ENCODE measurements at regions not wholly inside any gene's neighbourhood (a gene's known extent, or its start where the extent isn't known, plus 50 kb on each side); places are given as distances from the start of the nearest gene placed in this dataset.

DNA sequence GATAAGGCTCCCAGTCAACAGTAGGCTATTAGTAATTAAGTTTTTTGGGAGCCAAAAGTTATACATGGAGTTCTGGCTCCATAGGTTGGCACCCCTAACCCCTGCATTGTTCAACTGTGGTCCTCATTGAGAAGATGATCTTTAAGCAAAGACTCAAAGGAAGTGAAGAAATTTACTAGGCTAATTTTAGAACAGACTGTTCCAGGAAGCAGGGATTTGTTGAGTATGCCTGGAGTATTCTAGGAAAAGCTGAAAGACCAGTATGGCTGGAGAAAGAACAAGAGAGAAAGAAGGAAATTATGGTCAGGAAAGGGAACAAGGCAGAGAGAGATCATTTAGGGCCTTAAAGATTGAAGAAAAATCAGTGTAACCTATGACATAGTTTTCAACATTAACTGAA lies 125.1 kb downstream of the PMAIP1 start (continued):
- no peak for TF ChIP-seq AHDC1 (CRISPR knock-in tag; IDR thresholded peaks at IDR 0.05; ENCODE audit: borderline replicate concordance)
- no peak for TF ChIP-seq KDM4B (CRISPR knock-in tag; IDR thresholded peaks at IDR 0.05)

DNA sequence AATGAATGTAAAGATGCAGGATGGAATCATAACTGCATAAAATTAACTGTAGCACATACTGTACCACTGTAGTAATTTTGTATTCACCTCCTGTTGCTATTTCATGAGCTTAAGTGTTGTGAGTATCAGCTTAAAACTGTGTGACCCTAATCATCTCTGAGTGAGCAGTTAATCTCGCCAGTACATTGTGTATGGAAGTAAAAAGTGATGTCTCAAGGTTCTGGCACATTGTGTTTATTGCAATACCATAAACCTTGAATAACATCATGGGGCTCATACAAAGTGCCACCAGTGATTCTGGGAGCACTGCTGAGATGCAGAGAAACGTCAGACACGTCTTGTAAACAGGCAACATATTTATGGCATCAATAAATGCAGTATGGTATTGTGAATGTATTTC lies 124.5 kb downstream of the PMAIP1 start:
- no peaks in the 10 kb centered on the region for H3K27me3 ChIP-seq (ENCODE audit: control insufficient read depth in 1 of 2, insufficient read depth in 2 of 2, low read length in 2 of 2)
- no peak overlapping the region for H3K4me2 ChIP-seq (ENCODE audit: low read depth, low read length)
- DNase-seq (ENCODE audit: low spot score) (no peak), ATAC-seq (no peak), FAIRE-seq (no peak)
- no peaks in the 10 kb centered on the region for H3K9me3 ChIP-seq (ENCODE audit: low read length)
- H3K79me2 ChIP-seq (ENCODE audit: insufficient read depth, low read length): no peaks in the 10 kb centered on the region
- no peaks in the 10 kb centered on the region for H3K36me3 ChIP-seq (replicated peaks in 1 of 2; ENCODE audit: control insufficient read depth in 1 of 2, insufficient read depth in 2 of 2, low read length in 2 of 2)
- no peaks in the 10 kb centered on the region for H3K4me1 ChIP-seq (ENCODE audit: insufficient read depth, low read length)
- no peak overlapping the region for H3K9ac ChIP-seq (ENCODE audit: insufficient read depth, low read depth, low read length)
- WGBS (ENCODE audit: low lambda C conversion rate): 0% methylated on average over 3 of the region's 3 CpGs
- in situ Hi-C loops (cut with HindIII; ENCODE audit: extremely low pct_ligation_motif_present, low pct_unique_long_range_greater_than_20kb) (no loop called here), intact Hi-C loops (cut with micrococcal nuclease; ENCODE audit: unreplicated experiment) (no loop called here)
- H2AFZ ChIP-seq (ENCODE audit: low read length): no peak overlapping the region
- no peaks in the 10 kb centered on the region for H4K20me1 ChIP-seq (ENCODE audit: insufficient read depth, low read length)
- H3K27ac ChIP-seq (ENCODE audit: extremely low read length, insufficient read depth, low read length): no peak overlapping the region
- CTCF ChIA-PET (ENCODE audit: low intra/inter-chr PET ratio, low total read pairs): no interaction called here
- BruUV-seq (replicated peaks): no TSS peak
- TF ChIP-seq TCF7 (IDR thresholded peaks at IDR 0.05; ENCODE audit: low read depth) (no peak), MIER3 (CRISPR knock-in tag; IDR thresholded peaks at IDR 0.05; ENCODE audit: borderline replicate concordance) (no peak), NKX3-1 (CRISPR knock-in tag; IDR thresholded peaks at IDR 0.05) (no peak), ATF5 (CRISPR knock-in tag; IDR thresholded peaks at IDR 0.05; ENCODE audit: low read depth) (no peak), ZKSCAN1 (IDR thresholded peaks at IDR 0.05; ENCODE audit: low read length) (no peak), FLYWCH1 (CRISPR knock-in tag; IDR thresholded peaks at IDR 0.05) (no peak), CSRNP2 (CRISPR knock-in tag; conservative IDR thresholded peaks at IDR 0.05; ENCODE audit: low read depth) (no peak), BCL3 (CRISPR knock-in tag; IDR thresholded peaks at IDR 0.05) (no peak), HMGA1 (CRISPR knock-in tag; conservative IDR thresholded peaks at IDR 0.05) (no peak), RAD21 (CRISPR knock-in tag; IDR thresholded peaks at IDR 0.05) (no peak), CCDC6 (CRISPR knock-in tag; IDR thresholded peaks at IDR 0.05) (no peak), THAP11 (CRISPR knock-in tag; IDR thresholded peaks at IDR 0.05) (no peak)
- TF ChIP-seq, protein P1, sequence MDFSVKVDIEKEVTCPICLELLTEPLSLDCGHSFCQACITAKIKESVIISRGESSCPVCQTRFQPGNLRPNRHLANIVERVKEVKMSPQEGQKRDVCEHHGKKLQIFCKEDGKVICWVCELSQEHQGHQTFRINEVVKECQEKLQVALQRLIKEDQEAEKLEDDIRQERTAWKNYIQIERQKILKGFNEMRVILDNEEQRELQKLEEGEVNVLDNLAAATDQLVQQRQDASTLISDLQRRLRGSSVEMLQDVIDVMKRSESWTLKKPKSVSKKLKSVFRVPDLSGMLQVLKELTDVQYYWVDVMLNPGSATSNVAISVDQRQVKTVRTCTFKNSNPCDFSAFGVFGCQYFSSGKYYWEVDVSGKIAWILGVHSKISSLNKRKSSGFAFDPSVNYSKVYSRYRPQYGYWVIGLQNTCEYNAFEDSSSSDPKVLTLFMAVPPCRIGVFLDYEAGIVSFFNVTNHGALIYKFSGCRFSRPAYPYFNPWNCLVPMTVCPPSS (IDR thresholded peaks at IDR 0.05): no peak
- POLR2A ChIA-PET: no interaction called here
- no peak overlapping the region for H3K4me3 ChIP-seq (replicated peaks in 1 of 3; ENCODE audit: insufficient read depth in 1 of 3, low read depth in 2 of 3, low read length in 3 of 3)
